DOHH2 (cell line): ENCODE measurements at regions not wholly inside any gene's neighbourhood (a gene's known extent, or its start where the extent isn't known, plus 50 kb on each side); places are given as distances from the start of the nearest gene placed in this dataset.

Experiments
- EZH2phosphoT487 ChIP-seq: fragments of 200-600 bp; sonication (generic); IDR thresholded peaks from 2 replicates; pipeline ENCODE4 v1.6.1; 2017; ENCODE audit warnings: borderline replicate concordance, mild to moderate bottlenecking, antibody characterized with exemption, low read length, moderate library complexity, mixed read lengths
- TF ChIP-seq, protein P1 (sequence below): fragments of 200-600 bp; sonication (generic); IDR thresholded peaks from one replicate; pipeline ENCODE4 v1.5.1; 2014; ENCODE audit warnings: antibody characterized with exemption, mild to moderate bottlenecking, low read depth, low read length; ENCODE audit not compliant: poor library complexity, severe bottlenecking

DNA sequence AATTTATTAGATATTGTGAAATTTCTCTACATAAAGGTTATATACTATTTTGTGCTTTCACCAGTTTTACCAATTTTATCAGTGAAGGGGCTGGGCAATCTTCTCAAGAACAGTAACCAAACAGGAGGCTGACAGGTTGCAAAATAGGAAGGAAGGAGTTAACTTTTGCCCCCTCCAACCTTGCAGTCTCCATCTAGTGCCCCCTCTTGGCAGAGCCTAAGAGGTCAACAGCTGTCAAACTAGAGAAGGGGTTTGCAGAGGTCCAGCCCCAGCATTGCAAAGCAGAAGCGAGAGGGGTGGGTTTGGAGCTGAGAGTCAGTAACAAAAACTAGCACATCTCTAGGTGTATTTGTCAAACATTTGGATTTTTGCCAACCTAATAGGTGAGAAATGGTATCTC lies 391.0 kb downstream of the CDC5L start:
- TF ChIP-seq, protein P1, sequence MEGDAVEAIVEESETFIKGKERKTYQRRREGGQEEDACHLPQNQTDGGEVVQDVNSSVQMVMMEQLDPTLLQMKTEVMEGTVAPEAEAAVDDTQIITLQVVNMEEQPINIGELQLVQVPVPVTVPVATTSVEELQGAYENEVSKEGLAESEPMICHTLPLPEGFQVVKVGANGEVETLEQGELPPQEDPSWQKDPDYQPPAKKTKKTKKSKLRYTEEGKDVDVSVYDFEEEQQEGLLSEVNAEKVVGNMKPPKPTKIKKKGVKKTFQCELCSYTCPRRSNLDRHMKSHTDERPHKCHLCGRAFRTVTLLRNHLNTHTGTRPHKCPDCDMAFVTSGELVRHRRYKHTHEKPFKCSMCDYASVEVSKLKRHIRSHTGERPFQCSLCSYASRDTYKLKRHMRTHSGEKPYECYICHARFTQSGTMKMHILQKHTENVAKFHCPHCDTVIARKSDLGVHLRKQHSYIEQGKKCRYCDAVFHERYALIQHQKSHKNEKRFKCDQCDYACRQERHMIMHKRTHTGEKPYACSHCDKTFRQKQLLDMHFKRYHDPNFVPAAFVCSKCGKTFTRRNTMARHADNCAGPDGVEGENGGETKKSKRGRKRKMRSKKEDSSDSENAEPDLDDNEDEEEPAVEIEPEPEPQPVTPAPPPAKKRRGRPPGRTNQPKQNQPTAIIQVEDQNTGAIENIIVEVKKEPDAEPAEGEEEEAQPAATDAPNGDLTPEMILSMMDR: no peak
- no peak for TF ChIP-seq EZH2phosphoT487
